Spleen (tissue), 7 donors: ENCODE measurements at regions not wholly inside any gene's neighbourhood (a gene's known extent, or its start where the extent isn't known, plus 50 kb on each side); places are given as distances from the start of the nearest gene placed in this dataset.

Experiments used
- CTCF ChIP-seq, 11 experiments: fragments of 200-600 bp in 7 of 11; fragments of 450-650 bp in 4 of 11; sonication (generic) in 4 of 11; IDR thresholded peaks in 8 of 11; conservative IDR thresholded peaks in 3 of 11; 1 replicate in 7 of 11; 2 replicates in 4 of 11; pipeline versions ENCODE4 v1.4.0 to v1.8.0; 2016 to 2021; ENCODE audit warnings: antibody characterized with exemption in 11 of 11, inconsistent platforms in 4 of 11, mild to moderate bottlenecking in 1 of 11
- POLR2AphosphoS5 ChIP-seq, 3 donors: sonication (generic); formaldehyde crosslinking; IDR thresholded peaks; one replicate each; pipeline ENCODE4 v1.5.1; 2017; ENCODE audit warnings: antibody characterized with exemption in 3 of 3
- donor health status: DM: no; HTN: no; CAD: no; lungs with moderate emphysema.
- donor health status: DM: no; HTN: no; CAD: no.
- donor health status: DM: no; HTN: no; CAD: no.

- TF ChIP-seq CTCF (IDR thresholded peaks at IDR 0.05 in 8 of 11, conservative IDR thresholded peaks at IDR 0.05 in 3 of 11) (no peak), POLR2AphosphoS5 (IDR thresholded peaks at IDR 0.05) (no peak)
Measured at GRCh38 chrX:51404445-51404844, 71.8 kb downstream of the NUDT10 start.
